Right cardiac atrium (tissue), 5 donors: ENCODE measurements at regions not wholly inside any gene's neighbourhood (a gene's known extent, or its start where the extent isn't known, plus 50 kb on each side); places are given as distances from the start of the nearest gene placed in this dataset.

ENCODE experiments used
- ATAC-seq, 2 donors: fragments of 200-7000 bp; cut with Tn5 transposase; one replicate each; pipeline versions ENCODE4 v1.8.0 to v1.9.1; 2020; ENCODE audit warnings: moderate library complexity in 2 of 2, mild to moderate bottlenecking in 1 of 2
- DNase-seq, 3 donors: peaks; one replicate each; pipeline ENCODE4 v3.0.0-alpha.2; 2020
- H3K27ac ChIP-seq: one replicate; pipeline ENCODE4 v1.5.1; 2013; ENCODE audit warnings: mild to moderate bottlenecking, low read length, control low read depth, moderate library complexity
- H3K27me3 ChIP-seq: one replicate; pipeline ENCODE4 v1.6.1; 2013; ENCODE audit not compliant: control insufficient read depth, insufficient read depth
- H3K4me1 ChIP-seq: one replicate; pipeline ENCODE4 v1.6.1; 2013; ENCODE audit warnings: low read length; ENCODE audit not compliant: control insufficient read depth, insufficient read depth
- H3K4me3 ChIP-seq: one replicate; pipeline ENCODE4 v1.5.1; 2013; ENCODE audit warnings: low read length, control low read depth
- H3K9me3 ChIP-seq: one replicate; pipeline ENCODE4 v1.6.1; 2013; ENCODE audit warnings: low read length; ENCODE audit not compliant: control insufficient read depth
- WGBS: extraction: QIAGEN DNeasy Blood & Tissue Kit; methylation state at CpG from one replicate; pipeline ENCODE4 v1.1.7; 2013; 5-methylcytosine and 5-hydroxymethylcytosine counted together
- intact Hi-C, 4 donors: fragments of 100-400 bp; cut with DNase I; formaldehyde crosslinking; loops; one replicate each; pipeline versions ENCODE4 v1.11.0 to v1.14.0; 2022 to 2023
- donor health status: healthy with polysubstance abuse.
- donor health status: DM: no; HTN: yes; CAD: no.
- donor health status: DM: no; HTN: no; CAD: no.
- donor health status: DM: no; HTN: yes; CAD: no; lungs with severe emphysema.
- donor health status: DM: yes; HTN: yes; CAD: no.

GRCh38 chr2:2715036-2715818, 384.2 kb upstream of the MYT1L start:
- H3K4me1 ChIP-seq: no peaks in the 10 kb centered on the region
- no peak for ATAC-seq
- WGBS: 81% methylated on average over 18 of the region's 18 CpGs

GRCh38 chr2:2714408-2714807, 383.3 kb upstream of the MYT1L start:
- no peak overlapping the region for H3K4me3 ChIP-seq
- DNase-seq (no peak), ATAC-seq (no peak)
- 79% methylated on average over 7 of the region's 7 CpGs for WGBS
- no peaks in the 10 kb centered on the region for H3K9me3 ChIP-seq
- no peak overlapping the region for H3K27ac ChIP-seq
- no peaks in the 10 kb centered on the region for H3K4me1 ChIP-seq
- intact Hi-C loops: no loop called here
- H3K27me3 ChIP-seq: no peaks in the 10 kb centered on the region

More at GRCh38 chr2:2715036-2715818, 384.2 kb upstream of the MYT1L start:
- intact Hi-C loops: no loop called here
- H3K9me3 ChIP-seq: no peaks in the 10 kb centered on the region
- no peaks in the 10 kb centered on the region for H3K27me3 ChIP-seq
- no peak overlapping the region for H3K4me3 ChIP-seq
- DNase-seq: no peak
- no peak overlapping the region for H3K27ac ChIP-seq

- WGBS: 84% methylated on average over 12 of the region's 12 CpGs
- ATAC-seq (no peak), DNase-seq (no peak)
- Histone ChIP-seq H3K4me3 (no peak overlapping the region), H3K27me3 (no peaks in the 10 kb centered on the region), H3K9me3 (no peaks in the 10 kb centered on the region), H3K27ac (no peak overlapping the region), H3K4me1 (no peaks in the 10 kb centered on the region)
- intact Hi-C loops: no loop called here
Measured at GRCh38 chr2:2709431-2709770, 378.3 kb upstream of the MYT1L start.

GRCh38 chr2:2708575-2709430, 377.7 kb upstream of the MYT1L start:
- ATAC-seq: no peak
- Histone ChIP-seq H3K4me3 (no peak overlapping the region), H3K27me3 (no peaks in the 10 kb centered on the region), H3K9me3 (no peaks in the 10 kb centered on the region), H3K4me1 (no peaks in the 10 kb centered on the region), H3K27ac (no peak overlapping the region)
- DNase-seq: no peak
- 83% methylated on average over 37 of the region's 37 CpGs for WGBS
- intact Hi-C loops: no loop called here

GRCh38 chr2:2707206-2707991, 376.3 kb upstream of the MYT1L start:
- 46% methylated on average over 19 of the region's 19 CpGs for WGBS
- H3K27ac ChIP-seq: no peak overlapping the region
- ATAC-seq (no peak), DNase-seq (no peak)
- H3K9me3 ChIP-seq: no peaks in the 10 kb centered on the region
- intact Hi-C loops: no loop called here
- H3K4me1 ChIP-seq: no peaks in the 10 kb centered on the region
- no peaks in the 10 kb centered on the region for H3K27me3 ChIP-seq
- H3K4me3 ChIP-seq: no peak overlapping the region

GRCh38 chr2:2706306-2706705, 375.2 kb upstream of the MYT1L start:
- WGBS: 60% methylated on average over 10 of the region's 10 CpGs
- DNase-seq (no peak), ATAC-seq (no peak)
- Histone ChIP-seq H3K27ac (no peak overlapping the region), H3K27me3 (no peaks in the 10 kb centered on the region), H3K4me3 (no peak overlapping the region), H3K9me3 (no peaks in the 10 kb centered on the region), H3K4me1 (no peaks in the 10 kb centered on the region)
- intact Hi-C loops: no loop called here

- WGBS: 71% methylated on average over 10 of the region's 10 CpGs
- intact Hi-C loops: no loop called here
- Histone ChIP-seq H3K4me3 (no peak overlapping the region), H3K27ac (no peak overlapping the region), H3K9me3 (no peaks in the 10 kb centered on the region), H3K27me3 (no peaks in the 10 kb centered on the region), H3K4me1 (no peaks in the 10 kb centered on the region)
- DNase-seq: no peak
- ATAC-seq: no peak
Measured at GRCh38 chr2:2705871-2706270, 374.8 kb upstream of the MYT1L start.

- DNase-seq: no peak
- H3K4me3 ChIP-seq: no peak overlapping the region
- ATAC-seq: no peak
- H3K27me3 ChIP-seq: no peaks in the 10 kb centered on the region
- no peaks in the 10 kb centered on the region for H3K9me3 ChIP-seq
- intact Hi-C loops: no loop called here
- H3K4me1 ChIP-seq: no peaks in the 10 kb centered on the region
- WGBS: 64% methylated on average over 13 of the region's 13 CpGs
- no peak overlapping the region for H3K27ac ChIP-seq
Measured at GRCh38 chr2:2704428-2705090, 373.5 kb upstream of the MYT1L start.

GRCh38 chr2:2703762-2704427, 372.8 kb upstream of the MYT1L start:
- 72% methylated on average over 17 of the region's 17 CpGs for WGBS
- Histone ChIP-seq H3K4me1 (no peaks in the 10 kb centered on the region), H3K27ac (no peak overlapping the region), H3K9me3 (no peaks in the 10 kb centered on the region), H3K4me3 (no peak overlapping the region), H3K27me3 (no peaks in the 10 kb centered on the region)
- DNase-seq (no peak), ATAC-seq (no peak)
- intact Hi-C loops: no loop called here

- Histone ChIP-seq H3K4me3 (no peak overlapping the region), H3K27ac (no peak overlapping the region), H3K4me1 (no peaks in the 10 kb centered on the region), H3K9me3 (no peaks in the 10 kb centered on the region), H3K27me3 (no peaks in the 10 kb centered on the region)
- no peak for ATAC-seq
- WGBS: 87% methylated on average over 7 of the region's 7 CpGs
- intact Hi-C loops: no loop called here
- no peak for DNase-seq
Measured at GRCh38 chr2:2703172-2703571, 372.1 kb upstream of the MYT1L start.
